Keratinocyte (primary cell): ENCODE measurements at regions not wholly inside any gene's neighbourhood (a gene's known extent, or its start where the extent isn't known, plus 50 kb on each side); places are given as distances from the start of the nearest gene placed in this dataset.

Experiments
- EZH2 ChIP-seq: IDR thresholded peaks from one replicate; pipeline ENCODE4 v1.6.1; 2012; ENCODE audit warnings: inconsistent platforms, mild to moderate bottlenecking, low read length, moderate library complexity
- TF ChIP-seq, protein P1 (sequence below), 3 experiments: IDR thresholded peaks in 1 of 3; conservative IDR thresholded peaks in 1 of 3; optimal IDR thresholded peaks in 1 of 3; 2 replicates in 2 of 3; 3 replicates in 1 of 3; pipeline versions ENCODE3 to v1.5.1; 2011; ENCODE audit warnings: low read length in 3 of 3, mild to moderate bottlenecking in 3 of 3, moderate library complexity in 2 of 3, control low read depth in 1 of 3, inconsistent platforms in 1 of 3; ENCODE audit not compliant: insufficient read depth in 2 of 3; ENCODE audit errors: extremely low read depth in 1 of 3

DNA sequence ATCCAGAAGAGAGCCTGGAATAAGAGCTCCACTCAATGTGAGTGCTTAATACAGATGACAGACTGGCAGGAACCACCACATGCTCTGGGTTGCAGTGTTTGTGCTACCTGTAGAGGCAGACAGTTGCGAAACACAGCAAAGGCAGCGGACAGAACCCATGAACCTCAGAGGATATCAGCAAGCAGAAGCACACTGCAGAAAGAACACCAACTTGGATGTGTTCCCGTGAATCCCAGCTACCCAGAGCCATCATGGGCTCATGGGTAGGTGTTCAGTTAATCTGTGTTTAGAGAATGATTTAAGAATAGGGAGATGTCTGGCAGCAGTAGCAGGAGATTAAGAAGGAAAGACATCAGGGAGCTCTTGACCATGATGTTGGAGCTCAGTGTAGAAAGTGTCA lies 133.3 kb upstream of the FOXQ1 start:
- TF ChIP-seq, protein P1, sequence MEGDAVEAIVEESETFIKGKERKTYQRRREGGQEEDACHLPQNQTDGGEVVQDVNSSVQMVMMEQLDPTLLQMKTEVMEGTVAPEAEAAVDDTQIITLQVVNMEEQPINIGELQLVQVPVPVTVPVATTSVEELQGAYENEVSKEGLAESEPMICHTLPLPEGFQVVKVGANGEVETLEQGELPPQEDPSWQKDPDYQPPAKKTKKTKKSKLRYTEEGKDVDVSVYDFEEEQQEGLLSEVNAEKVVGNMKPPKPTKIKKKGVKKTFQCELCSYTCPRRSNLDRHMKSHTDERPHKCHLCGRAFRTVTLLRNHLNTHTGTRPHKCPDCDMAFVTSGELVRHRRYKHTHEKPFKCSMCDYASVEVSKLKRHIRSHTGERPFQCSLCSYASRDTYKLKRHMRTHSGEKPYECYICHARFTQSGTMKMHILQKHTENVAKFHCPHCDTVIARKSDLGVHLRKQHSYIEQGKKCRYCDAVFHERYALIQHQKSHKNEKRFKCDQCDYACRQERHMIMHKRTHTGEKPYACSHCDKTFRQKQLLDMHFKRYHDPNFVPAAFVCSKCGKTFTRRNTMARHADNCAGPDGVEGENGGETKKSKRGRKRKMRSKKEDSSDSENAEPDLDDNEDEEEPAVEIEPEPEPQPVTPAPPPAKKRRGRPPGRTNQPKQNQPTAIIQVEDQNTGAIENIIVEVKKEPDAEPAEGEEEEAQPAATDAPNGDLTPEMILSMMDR (optimal IDR thresholded peaks at IDR 0.05 in 1 of 3, IDR thresholded peaks at IDR 0.05 in 1 of 3, conservative IDR thresholded peaks at IDR 0.05 in 1 of 3; ENCODE audit: extremely low read depth in 1 of 3, insufficient read depth in 2 of 3, low read length in 3 of 3): no peak
- no peak for TF ChIP-seq EZH2
